Common myeloid progenitor, CD34-positive (primary cell): ENCODE measurements at regions not wholly inside any gene's neighbourhood (a gene's known extent, or its start where the extent isn't known, plus 50 kb on each side); places are given as distances from the start of the nearest gene placed in this dataset.

Source experiments
- CTCF ChIA-PET: fragments of 350-600 bp; sonication (Branson Sonifier 250); formaldehyde crosslinking; loops from one replicate; lab custom pipeline; 2021; ENCODE audit warnings: antibody characterized with exemption; lab: Charles Lee
- POLR2A ChIA-PET: fragments of 350-600 bp; sonication (Branson Sonifier 250); formaldehyde crosslinking; loops from one replicate; lab custom pipeline; 2021; ENCODE audit warnings: antibody characterized with exemption; lab: Charles Lee
- DNase-seq, 3 donors: peaks; one replicate each; pipeline versions ENCODE4 v3.0.0 to v3.0.0-alpha.2; 2013
- H3K27ac ChIP-seq, 2 experiments: 1 replicate in 1 of 2; 2 replicates in 1 of 2; pipeline ENCODE4 v1.7.0; 2013; ENCODE audit warnings: inconsistent platforms in 2 of 2, low read length in 2 of 2, mild to moderate bottlenecking in 2 of 2, low read depth in 1 of 2, moderate library complexity in 1 of 2; ENCODE audit not compliant: severe bottlenecking in 2 of 2, insufficient read depth in 1 of 2, poor library complexity in 1 of 2
- H3K27me3 ChIP-seq, 5 experiments: replicated peaks in 2 of 5; 1 replicate in 3 of 5; 2 replicates in 2 of 5; pipeline versions ENCODE4 v1.6.1 to v1.7.0; 2013; ENCODE audit warnings: low read length in 4 of 5, mild to moderate bottlenecking in 2 of 5, moderate library complexity in 2 of 5, inconsistent platforms in 1 of 5; ENCODE audit not compliant: insufficient read depth in 5 of 5, control insufficient read depth in 4 of 5
- H3K36me3 ChIP-seq, 4 experiments: 1 replicate in 2 of 4; 2 replicates in 2 of 4; pipeline versions ENCODE4 v1.6.1 to v1.7.0; 2013; ENCODE audit warnings: low read length in 3 of 4, control low read depth in 1 of 4, mild to moderate bottlenecking in 1 of 4; ENCODE audit not compliant: control insufficient read depth in 4 of 4, insufficient read depth in 4 of 4
- H3K4me1 ChIP-seq, 4 experiments: 1 replicate in 3 of 4; 2 replicates in 1 of 4; pipeline versions ENCODE4 v1.6.1 to v1.7.1; 2013; ENCODE audit warnings: low read length in 3 of 4, mild to moderate bottlenecking in 3 of 4, control low read depth in 1 of 4, inconsistent platforms in 1 of 4, moderate library complexity in 1 of 4; ENCODE audit not compliant: control insufficient read depth in 4 of 4, insufficient read depth in 4 of 4; ENCODE audit errors: control extremely low read depth in 1 of 4
- H3K4me3 ChIP-seq, 7 experiments: 1 replicate in 4 of 7; 2 replicates in 3 of 7; pipeline versions ENCODE4 v1.5.1 to v1.7.0; 2013; ENCODE audit warnings: mild to moderate bottlenecking in 7 of 7, low read length in 6 of 7, moderate library complexity in 6 of 7, inconsistent platforms in 2 of 7, low read depth in 2 of 7, control low read depth in 1 of 7; ENCODE audit not compliant: insufficient read depth in 4 of 7, control insufficient read depth in 1 of 7; ENCODE audit errors: extremely low read depth in 1 of 7
- H3K9me3 ChIP-seq, 5 experiments: 1 replicate in 4 of 5; 2 replicates in 1 of 5; pipeline versions ENCODE4 v1.6.1 to v1.7.1; 2013; ENCODE audit warnings: low read length in 4 of 5, mild to moderate bottlenecking in 2 of 5, inconsistent platforms in 1 of 5, low read depth in 1 of 5, moderate library complexity in 1 of 5; ENCODE audit not compliant: control insufficient read depth in 4 of 5, insufficient read depth in 2 of 5; ENCODE audit errors: control extremely low read depth in 1 of 5
- WGBS: methylation state at CpG from one replicate; pipeline ENCODE4 v1.1.5; 2013; ENCODE audit not compliant: insufficient coverage; 5-methylcytosine and 5-hydroxymethylcytosine counted together

- H3K36me3 ChIP-seq: no peaks in the 10 kb centered on the region
- H3K4me1 ChIP-seq: no peaks in the 10 kb centered on the region
- H3K27me3 ChIP-seq: no peaks in the 10 kb centered on the region
- CTCF ChIA-PET: no interaction called here
- WGBS: 93% methylated on average over 7 of the region's 12 CpGs
- DNase-seq: no peak
- POLR2A ChIA-PET: no interaction called here
- H3K27ac ChIP-seq: no peak overlapping the region
- peaks cover 0 to 14% (median 10%) of the 10 kb centered on the region in 5 experiments for H3K9me3 ChIP-seq
- no peak overlapping the region for H3K4me3 ChIP-seq
Measured at GRCh38 chr2:2931318-2932075, 446.1 kb downstream of the EIPR1 start.

- no peak for DNase-seq
- Histone ChIP-seq H3K9me3 (peaks cover 0 to 8% (median 6%) of the 10 kb centered on the region in 5 experiments), H3K27me3 (no peaks in the 10 kb centered on the region), H3K4me3 (no peak overlapping the region), H3K36me3 (no peaks in the 10 kb centered on the region), H3K4me1 (no peaks in the 10 kb centered on the region), H3K27ac (no peak overlapping the region)
- ChIA-PET POLR2A (no interaction called here), CTCF (no interaction called here)
- 100% methylated on average over 1 of the region's 2 CpGs for WGBS
Measured at GRCh38 chr2:2930841-2931240, 446.8 kb downstream of the EIPR1 start.

- peaks cover 0 to 8% (median 0%) of the 10 kb centered on the region in 5 experiments for H3K9me3 ChIP-seq
- POLR2A ChIA-PET: no interaction called here
- WGBS: no CpG with 5 or more reads among the region's 4 CpGs
- CTCF ChIA-PET: no interaction called here
- no peaks in the 10 kb centered on the region for H3K36me3 ChIP-seq
- H3K27me3 ChIP-seq: no peaks in the 10 kb centered on the region
- no peak for DNase-seq
- H3K27ac ChIP-seq: no peak overlapping the region
- no peak overlapping the region for H3K4me3 ChIP-seq
- no peaks in the 10 kb centered on the region for H3K4me1 ChIP-seq
Measured at GRCh38 chr2:2926858-2927175, 450.8 kb downstream of the EIPR1 start.

- ChIA-PET CTCF (no interaction called here), POLR2A (interaction anchor here (0.5 kb wide), 1 partner anchor 1911 kb away, joined by 3 read pairs; no protein-coding TSS in a partner anchor)
- no peaks in the 10 kb centered on the region for H3K4me1 ChIP-seq
- no peak overlapping the region for H3K27ac ChIP-seq
- H3K9me3 ChIP-seq: peaks cover 0 to 8% (median 0%) of the 10 kb centered on the region in 5 experiments
- 100% methylated on average over 1 of the region's 3 CpGs for WGBS
- H3K27me3 ChIP-seq: no peaks in the 10 kb centered on the region
- no peaks in the 10 kb centered on the region for H3K36me3 ChIP-seq
- no peak for DNase-seq
- H3K4me3 ChIP-seq: no peak overlapping the region
Measured at GRCh38 chr2:2926009-2926857, 451.4 kb downstream of the EIPR1 start.

- H3K27ac ChIP-seq: no peak overlapping the region
- H3K27me3 ChIP-seq: no peaks in the 10 kb centered on the region
- ChIA-PET POLR2A (no interaction called here), CTCF (no interaction called here)
- no peak for DNase-seq
- no peaks in the 10 kb centered on the region for H3K4me1 ChIP-seq
- no peaks in the 10 kb centered on the region for H3K9me3 ChIP-seq
- H3K4me3 ChIP-seq: no peak overlapping the region
- no peaks in the 10 kb centered on the region for H3K36me3 ChIP-seq
- WGBS: 91% methylated on average over 5 of the region's 6 CpGs
Measured at GRCh38 chr2:2922156-2922555, 455.5 kb downstream of the EIPR1 start.

GRCh38 chr2:2921011-2921720 lies 456.5 kb downstream of the EIPR1 start:
- Histone ChIP-seq H3K9me3 (no peaks in the 10 kb centered on the region), H3K27ac (no peak overlapping the region), H3K4me1 (no peaks in the 10 kb centered on the region), H3K27me3 (no peaks in the 10 kb centered on the region), H3K36me3 (no peaks in the 10 kb centered on the region), H3K4me3 (no peak overlapping the region)
- POLR2A ChIA-PET: no interaction called here
- DNase-seq: no peak
- WGBS: 98% methylated on average over 13 of the region's 16 CpGs
- CTCF ChIA-PET: no interaction called here
